ENCODE measurements at regions not wholly inside any gene's neighbourhood (a gene's known extent, or its start where the extent isn't known, plus 50 kb on each side); places are given as distances from the start of the nearest gene placed in this dataset.
"Not testable (repeated sequence)": the region's sequence is repeated elsewhere in the genome, so short reads cannot be mapped to it uniquely, and the experiment has no call there.

DNA sequence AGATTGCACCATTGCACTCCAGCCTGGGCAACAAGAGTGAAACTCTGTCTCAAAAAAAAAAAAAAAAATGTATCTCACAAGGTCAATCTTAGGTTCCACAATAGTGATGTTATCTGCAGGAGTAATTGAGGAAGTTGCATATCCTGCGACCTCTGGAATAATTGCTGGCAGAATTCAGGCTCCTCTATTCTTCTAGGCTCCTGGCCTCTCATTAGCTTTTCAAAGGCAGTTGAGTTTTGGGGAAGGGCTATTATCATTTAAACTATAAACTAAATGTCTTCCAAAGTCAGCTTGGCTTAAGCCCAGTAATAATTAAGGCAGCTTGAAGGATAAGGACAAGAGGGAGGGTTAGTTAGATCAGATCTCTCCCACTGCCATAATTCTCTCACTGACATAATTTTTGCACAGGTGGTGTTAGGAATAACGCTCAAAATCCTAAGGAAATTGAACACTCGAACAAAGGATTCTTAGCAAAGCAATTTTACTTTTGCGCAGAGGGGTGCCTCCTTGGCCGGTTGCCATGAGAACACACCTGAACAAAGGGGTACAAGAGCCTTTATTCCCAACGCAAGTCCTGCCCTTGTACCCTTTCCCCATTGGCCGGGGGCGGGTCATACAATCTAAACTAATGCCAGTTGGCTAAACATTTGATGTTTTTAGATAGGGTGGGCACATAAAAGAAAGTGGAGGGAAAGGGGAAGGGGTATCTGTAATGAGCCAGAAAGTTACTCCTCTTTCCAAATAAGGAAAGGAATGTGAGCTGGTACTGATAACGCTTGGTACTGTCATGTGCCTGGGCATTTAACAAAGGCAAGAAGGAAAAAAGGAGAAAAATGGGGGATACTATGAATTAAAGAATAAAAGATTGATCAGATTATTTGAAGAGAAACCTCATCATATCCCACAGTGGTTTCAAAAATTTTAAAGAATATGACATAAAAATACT, 106.4 kb upstream of the CCNG1 start:
- H3K4me3 ChIP-seq, result no peak overlapping the region
- 75% methylated on average over 9 of the region's 9 CpGs for WGBS
- intact Hi-C loops (cut with DNase I), result no loop called here
- no peak for DNase-seq (ENCODE audit: extremely low spot score)
- H3K27ac ChIP-seq (replicated peaks in 1 of 4), result no peak overlapping the region
- H3K36me3 ChIP-seq, result no peaks in the 10 kb centered on the region
- no peak for TF ChIP-seq EP300 (IDR thresholded peaks at IDR 0.05)
- TF ChIP-seq POLR2A (IDR thresholded peaks at IDR 0.05; ENCODE audit: low read depth), result no peak
- TF ChIP-seq, protein P1, sequence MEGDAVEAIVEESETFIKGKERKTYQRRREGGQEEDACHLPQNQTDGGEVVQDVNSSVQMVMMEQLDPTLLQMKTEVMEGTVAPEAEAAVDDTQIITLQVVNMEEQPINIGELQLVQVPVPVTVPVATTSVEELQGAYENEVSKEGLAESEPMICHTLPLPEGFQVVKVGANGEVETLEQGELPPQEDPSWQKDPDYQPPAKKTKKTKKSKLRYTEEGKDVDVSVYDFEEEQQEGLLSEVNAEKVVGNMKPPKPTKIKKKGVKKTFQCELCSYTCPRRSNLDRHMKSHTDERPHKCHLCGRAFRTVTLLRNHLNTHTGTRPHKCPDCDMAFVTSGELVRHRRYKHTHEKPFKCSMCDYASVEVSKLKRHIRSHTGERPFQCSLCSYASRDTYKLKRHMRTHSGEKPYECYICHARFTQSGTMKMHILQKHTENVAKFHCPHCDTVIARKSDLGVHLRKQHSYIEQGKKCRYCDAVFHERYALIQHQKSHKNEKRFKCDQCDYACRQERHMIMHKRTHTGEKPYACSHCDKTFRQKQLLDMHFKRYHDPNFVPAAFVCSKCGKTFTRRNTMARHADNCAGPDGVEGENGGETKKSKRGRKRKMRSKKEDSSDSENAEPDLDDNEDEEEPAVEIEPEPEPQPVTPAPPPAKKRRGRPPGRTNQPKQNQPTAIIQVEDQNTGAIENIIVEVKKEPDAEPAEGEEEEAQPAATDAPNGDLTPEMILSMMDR (IDR thresholded peaks at IDR 0.05), result no peak
- no peak for TF ChIP-seq POLR2AphosphoS5 (IDR thresholded peaks at IDR 0.05)
- H3K9me3 ChIP-seq, result no peaks in the 10 kb centered on the region
- no peaks in the 10 kb centered on the region for H3K4me1 ChIP-seq
- no peaks in the 10 kb centered on the region for H3K27me3 ChIP-seq

DNA sequence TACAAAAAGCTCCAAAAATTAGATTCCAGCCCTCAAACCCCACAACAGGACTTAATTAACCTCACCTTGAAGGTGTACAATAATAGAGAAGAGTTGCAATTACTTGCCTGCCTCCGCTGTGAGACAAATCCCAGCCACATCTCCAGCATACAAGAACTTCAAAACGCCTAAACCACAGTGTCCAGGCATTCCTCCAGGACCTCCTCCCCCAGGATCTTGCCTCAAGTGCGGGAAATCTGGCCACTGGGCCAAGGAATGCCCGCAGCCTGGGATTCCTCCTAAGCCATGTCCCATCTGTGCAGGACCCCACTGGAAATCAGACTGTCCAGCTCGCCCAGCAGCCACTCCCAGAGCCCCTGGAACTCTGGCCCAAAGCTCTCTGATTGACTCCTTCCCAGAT, 101.3 kb upstream of the CCNG1 start:
- 68% methylated on average over 5 of the region's 5 CpGs for WGBS

DNA sequence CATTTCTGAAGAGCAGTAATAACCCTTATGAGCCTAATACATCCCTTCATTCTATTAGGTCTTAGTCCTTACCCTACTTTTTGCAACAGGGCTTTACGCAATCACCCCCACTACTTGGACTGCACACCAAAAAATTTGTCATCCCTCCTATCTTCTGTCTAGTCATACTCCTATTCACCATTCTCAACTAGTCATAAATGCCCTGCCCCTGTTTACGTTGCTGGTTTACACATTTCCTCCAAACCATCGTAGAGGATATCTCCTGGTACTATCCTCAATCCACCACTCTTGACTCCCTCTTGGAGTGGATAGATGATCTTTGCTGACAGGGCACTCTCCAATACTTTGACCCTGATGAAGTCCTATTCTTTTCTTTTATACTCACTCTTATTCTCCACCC, 98.2 kb upstream of the CCNG1 start:
- DNase-seq (ENCODE audit: extremely low spot score), result no peak
- H3K27me3 ChIP-seq, result no peaks in the 10 kb centered on the region
- TF ChIP-seq POLR2AphosphoS5 (IDR thresholded peaks at IDR 0.05) (no peak), EP300 (IDR thresholded peaks at IDR 0.05) (no peak), POLR2A (IDR thresholded peaks at IDR 0.05; ENCODE audit: low read depth) (no peak)
- TF ChIP-seq, protein P1 (IDR thresholded peaks at IDR 0.05), result no peak
- WGBS, result 57% methylated on average over 3 of the region's 3 CpGs
- no peaks in the 10 kb centered on the region for H3K4me1 ChIP-seq
- H3K36me3 ChIP-seq, result no peaks in the 10 kb centered on the region
- no peak overlapping the region for H3K4me3 ChIP-seq
- no peaks in the 10 kb centered on the region for H3K9me3 ChIP-seq
- no peak overlapping the region for H3K27ac ChIP-seq (replicated peaks in 1 of 4)
- intact Hi-C loops (cut with DNase I), result no loop called here

More for the DNA sequence above, 101.3 kb upstream of the CCNG1 start:
- H3K4me3 ChIP-seq; H3K36me3 ChIP-seq; intact Hi-C loops (cut with DNase I); DNase-seq (ENCODE audit: extremely low spot score); H3K27ac ChIP-seq (replicated peaks in 1 of 4); H3K4me1 ChIP-seq; H3K27me3 ChIP-seq; H3K9me3 ChIP-seq: not testable (repeated sequence)

DNA sequence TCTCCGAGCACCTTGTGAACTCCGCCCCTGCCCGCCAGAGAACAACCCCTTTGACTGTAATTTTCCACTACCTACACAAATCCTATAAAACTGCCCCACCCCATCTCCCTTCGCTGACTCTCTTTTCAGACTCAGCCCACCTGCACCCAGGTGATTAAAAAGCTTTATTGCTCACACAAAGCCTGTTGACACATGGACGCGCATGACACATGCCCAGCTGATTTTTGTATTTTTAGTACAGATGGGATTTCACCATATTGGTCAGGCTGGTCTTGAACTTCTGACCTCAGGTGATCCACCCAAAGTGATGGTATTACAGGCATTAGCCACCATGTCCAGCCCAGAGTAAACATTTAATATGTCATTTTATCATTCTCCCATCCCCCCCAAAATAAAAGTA, 97.0 kb upstream of the CCNG1 start:
- 85% methylated on average over 6 of the region's 6 CpGs for WGBS

DNA sequence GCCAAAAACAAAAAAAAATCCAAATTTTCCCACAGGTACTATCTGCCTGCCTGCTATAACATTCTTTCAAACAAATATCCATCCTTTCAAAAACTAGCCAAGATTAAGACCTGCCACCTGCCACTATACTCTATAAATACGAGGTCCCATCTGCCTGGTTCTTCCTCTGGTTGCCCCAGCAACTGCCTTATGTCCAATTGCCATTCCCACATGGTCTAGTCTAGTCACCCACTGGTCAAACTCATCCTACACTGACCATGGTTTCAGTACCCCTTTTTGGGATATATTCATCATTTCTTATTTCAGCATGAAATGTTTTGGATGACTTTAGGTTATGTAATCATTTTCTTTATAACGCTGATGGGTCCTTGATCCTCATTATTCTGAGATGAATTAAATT, 95.1 kb upstream of the CCNG1 start:
- H3K36me3 ChIP-seq, result no peaks in the 10 kb centered on the region
- no peaks in the 10 kb centered on the region for H3K4me1 ChIP-seq
- H3K9me3 ChIP-seq, result no peaks in the 10 kb centered on the region
- TF ChIP-seq, protein P1 (IDR thresholded peaks at IDR 0.05), result no peak
- TF ChIP-seq POLR2A (IDR thresholded peaks at IDR 0.05; ENCODE audit: low read depth) (no peak), POLR2AphosphoS5 (IDR thresholded peaks at IDR 0.05) (no peak), EP300 (IDR thresholded peaks at IDR 0.05) (no peak)
- intact Hi-C loops (cut with DNase I), result loop anchor here (10.0 kb wide), 1 partner anchor 1798 kb away; the partner anchor contains the start of gene GABRB2
- no peak overlapping the region for H3K4me3 ChIP-seq
- 62% methylated on average over 2 of the region's 2 CpGs for WGBS
- no peak overlapping the region for H3K27ac ChIP-seq (replicated peaks in 1 of 4)
- H3K27me3 ChIP-seq, result no peaks in the 10 kb centered on the region
- no peak for DNase-seq (ENCODE audit: extremely low spot score)

More for the DNA sequence above, 97.0 kb upstream of the CCNG1 start:
- not testable (repeated sequence) for H3K27ac ChIP-seq (replicated peaks in 1 of 4); H3K4me3 ChIP-seq; H3K9me3 ChIP-seq; DNase-seq (ENCODE audit: extremely low spot score); H3K27me3 ChIP-seq; H3K36me3 ChIP-seq; H3K4me1 ChIP-seq
- intact Hi-C loops (cut with DNase I), result loop anchor here (10.0 kb wide), 1 partner anchor 1796 kb away; the partner anchor contains the start of gene GABRB2
